Endothelial cell of umbilical vein (primary cell): ENCODE measurements at regions not wholly inside any gene's neighbourhood (a gene's known extent, or its start where the extent isn't known, plus 50 kb on each side); places are given as distances from the start of the nearest gene placed in this dataset.

Experiments
- BruUV-seq: library from RNA; stranded (reverse); fragments of 400-500 nt; replicated peaks from 2 replicates; lab custom pipeline; 2021; lab: Mats Ljungman, UMichigan
- CTCF ChIA-PET: fragments of 300-600, 350-600 bp; sonication (Branson Sonifier 250); formaldehyde crosslinking; loops from one replicate; lab custom pipeline; 2021; ENCODE audit warnings: antibody characterized with exemption, inconsistent platforms; lab: Charles Lee
- POLR2A ChIA-PET: fragments of 300-600, 350-600 bp; sonication (Branson Sonifier 250); formaldehyde crosslinking; loops from one replicate; lab custom pipeline; 2021; ENCODE audit warnings: antibody characterized with exemption, inconsistent platforms; lab: Charles Lee
- DNase-seq: peaks from one replicate; pipeline ENCODE4 v3.0.0-alpha.2; 2011; ENCODE audit warnings: low read depth, low spot score
- FAIRE-seq: peaks from 2 replicates; lab custom pipeline; 2011; peaks lifted over from hg19 to GRCh38; lab: Jason Lieb, UNC
- H2AFZ ChIP-seq: 2 replicates; pipeline ENCODE4 v1.6.0; 2012; ENCODE audit warnings: low read depth, low read length, control low read depth, inconsistent platforms
- H3K27ac ChIP-seq: 2 replicates; pipeline ENCODE4 v1.5.1; 2011; ENCODE audit warnings: low read depth, mild to moderate bottlenecking, control low read depth, low read length, moderate library complexity; ENCODE audit not compliant: insufficient read depth
- H3K27me3 ChIP-seq, 2 experiments: 2 replicates each; pipeline versions ENCODE4 v1.6.0 to v1.6.1; 2011; ENCODE audit warnings: low read length in 2 of 2, mixed read lengths in 1 of 2; ENCODE audit not compliant: control insufficient read depth in 2 of 2, insufficient read depth in 2 of 2
- H3K36me3 ChIP-seq, 2 experiments: 2 replicates in 1 of 2; 3 replicates in 1 of 2; pipeline ENCODE4 v1.5.1; 2011; ENCODE audit warnings: low read length in 2 of 2, mild to moderate bottlenecking in 1 of 2, moderate library complexity in 1 of 2; ENCODE audit not compliant: control insufficient read depth in 2 of 2, insufficient read depth in 2 of 2; ENCODE audit errors: extremely low read depth in 1 of 2
- H3K4me1 ChIP-seq: 3 replicates; pipeline ENCODE4 v1.5.1; 2011; ENCODE audit warnings: mild to moderate bottlenecking, low read length; ENCODE audit not compliant: control insufficient read depth, insufficient read depth; ENCODE audit errors: extremely low read depth
- H3K4me2 ChIP-seq: 2 replicates; pipeline ENCODE4 v1.6.1; 2011; ENCODE audit warnings: low read length, control low read depth, mixed read lengths; ENCODE audit not compliant: insufficient read depth
- H3K4me3 ChIP-seq, 3 experiments: fragments of 200-600 bp in 1 of 3; sonication (generic), shearing (Covaris generic) in 1 of 3; replicated peaks in 1 of 3; 2 replicates each; pipeline ENCODE4 v1.5.1; 2011 to 2016; ENCODE audit warnings: control low read depth in 3 of 3, low read length in 3 of 3, mild to moderate bottlenecking in 2 of 3, inconsistent platforms in 1 of 3, low read depth in 1 of 3, moderate library complexity in 1 of 3; ENCODE audit not compliant: insufficient read depth in 1 of 3
- H3K79me2 ChIP-seq: 2 replicates; pipeline ENCODE4 v1.6.0; 2012; ENCODE audit warnings: low read length, inconsistent platforms; ENCODE audit not compliant: control insufficient read depth, insufficient read depth
- H3K9ac ChIP-seq: replicated peaks from 2 replicates; pipeline ENCODE3; 2011; ENCODE audit warnings: low read length, control low read depth; ENCODE audit not compliant: insufficient read depth; ENCODE audit errors: extremely low read depth
- H3K9me1 ChIP-seq: replicated peaks from 3 replicates; pipeline ENCODE4 v1.6.0; 2011; ENCODE audit warnings: mild to moderate bottlenecking, low read length; ENCODE audit not compliant: control insufficient read depth, insufficient read depth; ENCODE audit errors: extremely low read depth
- H3K9me3 ChIP-seq: replicated peaks from 2 replicates; pipeline ENCODE4 v1.5.1; 2012; ENCODE audit warnings: low read length, inconsistent platforms; ENCODE audit not compliant: control insufficient read depth, insufficient read depth
- H4K20me1 ChIP-seq: replicated peaks from 2 replicates; pipeline ENCODE3; 2011; ENCODE audit warnings: mild to moderate bottlenecking, low read length; ENCODE audit not compliant: control insufficient read depth, insufficient read depth; ENCODE audit errors: extremely low read depth
- EZH2 ChIP-seq: IDR thresholded peaks from 2 replicates; pipeline ENCODE4 v1.6.1; 2012; ENCODE audit warnings: borderline replicate concordance, low read depth, mild to moderate bottlenecking, moderate library complexity, low read length, inconsistent platforms; ENCODE audit not compliant: severe bottlenecking
- FOS ChIP-seq: IDR thresholded peaks from 2 replicates; pipeline ENCODE4 v1.6.1; 2011; ENCODE audit warnings: mild to moderate bottlenecking, low read length, moderate library complexity, borderline replicate concordance; ENCODE audit not compliant: insufficient read depth
- GATA2 ChIP-seq: IDR thresholded peaks from 2 replicates; pipeline ENCODE4 v1.7.0; 2011; ENCODE audit warnings: low read depth, mild to moderate bottlenecking, moderate library complexity, mixed read lengths, low read length; ENCODE audit not compliant: insufficient read length, insufficient read depth
- JUN ChIP-seq: IDR thresholded peaks from 2 replicates; pipeline ENCODE4 v1.6.1; 2011; ENCODE audit warnings: borderline replicate concordance, low read depth; ENCODE audit not compliant: insufficient read length, insufficient read depth
- MAX ChIP-seq: IDR thresholded peaks from 2 replicates; pipeline ENCODE4 v1.6.1; 2011; ENCODE audit not compliant: insufficient read depth, insufficient read length
- MYC ChIP-seq: IDR thresholded peaks from one replicate; pipeline ENCODE4 v1.6.1; 2011; ENCODE audit warnings: mild to moderate bottlenecking, low read depth, low read length
- POLR2A ChIP-seq: IDR thresholded peaks from 2 replicates; pipeline ENCODE4 v1.6.1; 2012; ENCODE audit warnings: low read depth, mild to moderate bottlenecking, control low read depth, low read length
- POLR2AphosphoS5 ChIP-seq: IDR thresholded peaks from 2 replicates; pipeline ENCODE4 v1.6.1; 2012; ENCODE audit warnings: low read depth, mild to moderate bottlenecking, control low read depth, low read length, moderate library complexity; ENCODE audit not compliant: insufficient read depth
- dilution Hi-C: fragments of 300-500 bp; cut with MboI; formaldehyde crosslinking; loops from one replicate; pipeline ENCODE4 v1.15.0; 2019; ENCODE audit warnings: low sequenced_read_pairs; ENCODE audit not compliant: extremely low pct_ligation_motif_present
- intact Hi-C: fragments of 100-400 bp; cut with micrococcal nuclease; formaldehyde crosslinking; loops from one replicate; pipeline ENCODE4 v1.10.0; 2022
- TF ChIP-seq, protein P1 (sequence below), 2 donors: IDR thresholded peaks; 1 replicate in 1 of 2; 2 replicates in 1 of 2; pipeline ENCODE4 v1.5.1; 2011; ENCODE audit warnings: low read length in 2 of 2, mild to moderate bottlenecking in 2 of 2, moderate library complexity in 2 of 2, control low read depth in 1 of 2, inconsistent platforms in 1 of 2, low read depth in 1 of 2; ENCODE audit not compliant: insufficient read depth in 1 of 2; ENCODE audit errors: extremely low read depth in 1 of 2

GRCh38 chr3:3633761-3634160 lies 165.5 kb upstream of the LRRN1 start:
- ChIA-PET CTCF (no interaction called here), POLR2A (no interaction called here)
- Histone ChIP-seq H3K9me3 (peaks cover 5% of the 10 kb centered on the region), H3K4me2 (no peak overlapping the region), H2AFZ (no peak overlapping the region), H3K27ac (no peak overlapping the region), H4K20me1 (no peaks in the 10 kb centered on the region), H3K79me2 (no peaks in the 10 kb centered on the region), H3K4me3 (no peak overlapping the region), H3K9me1 (no peaks in the 10 kb centered on the region), H3K4me1 (no peaks in the 10 kb centered on the region), H3K9ac (no peak overlapping the region), H3K36me3 (no peaks in the 10 kb centered on the region), H3K27me3 (no peaks in the 10 kb centered on the region)
- DNase-seq (no peak), FAIRE-seq (no peak)
- intact Hi-C loops = no loop called here
- dilution Hi-C loops = no loop called here
- no peak for TF ChIP-seq JUN
- TF ChIP-seq POLR2A = no peak
- no peak for TF ChIP-seq EZH2
- no TSS peak for BruUV-seq

- Histone ChIP-seq H3K4me2 (no peak overlapping the region), H2AFZ (no peak overlapping the region), H3K9me3 (peaks cover 5% of the 10 kb centered on the region), H3K27me3 (no peaks in the 10 kb centered on the region), H3K4me1 (no peaks in the 10 kb centered on the region), H3K9me1 (no peaks in the 10 kb centered on the region), H3K4me3 (no peak overlapping the region), H3K79me2 (no peaks in the 10 kb centered on the region), H4K20me1 (no peaks in the 10 kb centered on the region), H3K36me3 (no peaks in the 10 kb centered on the region), H3K27ac (no peak overlapping the region), H3K9ac (no peak overlapping the region)
- intact Hi-C loops = no loop called here
- no peak for TF ChIP-seq POLR2AphosphoS5
- TF ChIP-seq MYC = no peak
- TF ChIP-seq FOS = no peak
- no peak for TF ChIP-seq JUN
- TF ChIP-seq MAX = no peak
- no peak for TF ChIP-seq POLR2A
- TF ChIP-seq, protein P1, sequence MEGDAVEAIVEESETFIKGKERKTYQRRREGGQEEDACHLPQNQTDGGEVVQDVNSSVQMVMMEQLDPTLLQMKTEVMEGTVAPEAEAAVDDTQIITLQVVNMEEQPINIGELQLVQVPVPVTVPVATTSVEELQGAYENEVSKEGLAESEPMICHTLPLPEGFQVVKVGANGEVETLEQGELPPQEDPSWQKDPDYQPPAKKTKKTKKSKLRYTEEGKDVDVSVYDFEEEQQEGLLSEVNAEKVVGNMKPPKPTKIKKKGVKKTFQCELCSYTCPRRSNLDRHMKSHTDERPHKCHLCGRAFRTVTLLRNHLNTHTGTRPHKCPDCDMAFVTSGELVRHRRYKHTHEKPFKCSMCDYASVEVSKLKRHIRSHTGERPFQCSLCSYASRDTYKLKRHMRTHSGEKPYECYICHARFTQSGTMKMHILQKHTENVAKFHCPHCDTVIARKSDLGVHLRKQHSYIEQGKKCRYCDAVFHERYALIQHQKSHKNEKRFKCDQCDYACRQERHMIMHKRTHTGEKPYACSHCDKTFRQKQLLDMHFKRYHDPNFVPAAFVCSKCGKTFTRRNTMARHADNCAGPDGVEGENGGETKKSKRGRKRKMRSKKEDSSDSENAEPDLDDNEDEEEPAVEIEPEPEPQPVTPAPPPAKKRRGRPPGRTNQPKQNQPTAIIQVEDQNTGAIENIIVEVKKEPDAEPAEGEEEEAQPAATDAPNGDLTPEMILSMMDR (IDR thresholded peaks at IDR 0.05; ENCODE audit: extremely low read depth in 1 of 2, insufficient read depth in 1 of 2, low read depth in 1 of 2, low read length in 2 of 2) = no peak
- no peak for TF ChIP-seq GATA2
- TF ChIP-seq EZH2 = no peak
- no TSS peak for BruUV-seq
- no peak for FAIRE-seq
- ChIA-PET CTCF (no interaction called here), POLR2A (no interaction called here)
- dilution Hi-C loops = no loop called here
- no peak for DNase-seq
Observed at GRCh38 chr3:3632449-3632848, 166.8 kb upstream of the LRRN1 start.
